ENCODE measurements at regions not wholly inside any gene's neighbourhood (a gene's known extent, or its start where the extent isn't known, plus 50 kb on each side); places are given as distances from the start of the nearest gene placed in this dataset.

GRCh38 chr14:78090864-78091263 is 79.3 kb upstream of the NRXN3 start:
- no peak for TF ChIP-seq CTCF (IDR thresholded peaks at IDR 0.05)
- no peak for TF ChIP-seq POLR2A (IDR thresholded peaks at IDR 0.05)

All from esophagus squamous epithelium (tissue), 4 donors.